ENCODE measurements at regions not wholly inside any gene's neighbourhood (a gene's known extent, or its start where the extent isn't known, plus 50 kb on each side); places are given as distances from the start of the nearest gene placed in this dataset.

- Histone ChIP-seq H3K9me3 (ENCODE audit: control insufficient read depth in 1 of 2, insufficient read depth in 1 of 2, low read length in 2 of 2) (peaks cover 0 to 6% of the 10 kb centered on the region in 2 experiments), H3K4me3 (ENCODE audit: low read length) (no peak overlapping the region), H3K4me1 (ENCODE audit: insufficient read depth, low read length) (no peaks in the 10 kb centered on the region), H3K27ac (ENCODE audit: low read depth in 1 of 2, low read length in 2 of 2) (no peak overlapping the region), H3K36me3 (ENCODE audit: insufficient read depth, low read length) (no peaks in the 10 kb centered on the region), H3K27me3 (ENCODE audit: control insufficient read depth in 1 of 2, insufficient read depth in 2 of 2, low read length in 2 of 2) (no peaks in the 10 kb centered on the region)
- no peak overlapping the region for H3K4me3 Mint-ChIP-seq
- H3K36me3 Mint-ChIP-seq (ENCODE audit: low read depth) = no peaks in the 10 kb centered on the region
- ATAC-seq (ENCODE audit: poor library complexity) (no peak), DNase-seq (no peak)
- intact Hi-C loops (cut with DNase I, micrococcal nuclease) = no loop called here
- ChIA-PET CTCF (no interaction called here), POLR2A (no interaction called here)
- no peak overlapping the region for H3K27ac Mint-ChIP-seq
- H3K27me3 Mint-ChIP-seq = no peaks in the 10 kb centered on the region
- no peak for TF ChIP-seq CTCF (IDR thresholded peaks at IDR 0.05)
- no peaks in the 10 kb centered on the region for H3K4me1 Mint-ChIP-seq (ENCODE audit: low read depth)
- peaks cover 5% of the 10 kb centered on the region for H3K9me3 Mint-ChIP-seq
Observed at GRCh38 chr6:19287928-19288327, 549.2 kb upstream of the ID4 start.

GRCh38 chr6:19289457-19289856 lies 547.7 kb upstream of the ID4 start:
- DNase-seq = no peak
- intact Hi-C loops (cut with DNase I, micrococcal nuclease) = no loop called here
- Histone ChIP-seq H3K4me3 (ENCODE audit: low read length) (no peak overlapping the region), H3K9me3 (ENCODE audit: control insufficient read depth in 1 of 2, insufficient read depth in 1 of 2, low read length in 2 of 2) (peaks cover 0 to 6% of the 10 kb centered on the region in 2 experiments), H3K27me3 (ENCODE audit: control insufficient read depth in 1 of 2, insufficient read depth in 2 of 2, low read length in 2 of 2) (no peaks in the 10 kb centered on the region), H3K4me1 (ENCODE audit: insufficient read depth, low read length) (no peaks in the 10 kb centered on the region), H3K27ac (ENCODE audit: low read depth in 1 of 2, low read length in 2 of 2) (no peak overlapping the region), H3K36me3 (ENCODE audit: insufficient read depth, low read length) (no peaks in the 10 kb centered on the region)
- Mint-ChIP-seq H3K27me3 (no peaks in the 10 kb centered on the region), H3K36me3 (ENCODE audit: low read depth) (no peaks in the 10 kb centered on the region), H3K27ac (no peak overlapping the region), H3K4me1 (ENCODE audit: low read depth) (no peaks in the 10 kb centered on the region), H3K4me3 (no peak overlapping the region), H3K9me3 (peaks cover 5% of the 10 kb centered on the region)
- ATAC-seq (ENCODE audit: poor library complexity) = no peak
- no peak for TF ChIP-seq CTCF (IDR thresholded peaks at IDR 0.05)
- POLR2A ChIA-PET = no interaction called here
- CTCF ChIA-PET = no interaction called here

GRCh38 chr6:19297880-19298279 lies 539.3 kb upstream of the ID4 start:
- intact Hi-C loops (cut with DNase I, micrococcal nuclease) = no loop called here
- TF ChIP-seq CTCF (IDR thresholded peaks at IDR 0.05) = no peak
- Histone ChIP-seq H3K27ac (ENCODE audit: low read depth in 1 of 2, low read length in 2 of 2) (no peak overlapping the region), H3K4me1 (ENCODE audit: insufficient read depth, low read length) (no peaks in the 10 kb centered on the region), H3K4me3 (ENCODE audit: low read length) (no peak overlapping the region), H3K9me3 (ENCODE audit: control insufficient read depth in 1 of 2, insufficient read depth in 1 of 2, low read length in 2 of 2) (no peaks in the 10 kb centered on the region), H3K36me3 (ENCODE audit: insufficient read depth, low read length) (no peaks in the 10 kb centered on the region), H3K27me3 (ENCODE audit: control insufficient read depth in 1 of 2, insufficient read depth in 2 of 2, low read length in 2 of 2) (no peaks in the 10 kb centered on the region)
- CTCF ChIA-PET = no interaction called here
- Mint-ChIP-seq H3K4me3 (no peak overlapping the region), H3K27ac (no peak overlapping the region), H3K27me3 (no peaks in the 10 kb centered on the region), H3K4me1 (ENCODE audit: low read depth) (no peaks in the 10 kb centered on the region), H3K36me3 (ENCODE audit: low read depth) (no peaks in the 10 kb centered on the region), H3K9me3 (peaks cover 7% of the 10 kb centered on the region)
- DNase-seq (no peak), ATAC-seq (ENCODE audit: poor library complexity) (no peak)
- POLR2A ChIA-PET = no interaction called here

Data from CD4-positive, alpha-beta T cell (primary cell).